T-helper 17 cell (primary cell): ENCODE measurements at regions not wholly inside any gene's neighbourhood (a gene's known extent, or its start where the extent isn't known, plus 50 kb on each side); places are given as distances from the start of the nearest gene placed in this dataset.

Experiments
- ATAC-seq: fragments of 150-1000 bp; cut with Tn5 transposase; 2 replicates; pipeline ENCODE4 v1.10.0; 2021; ENCODE audit warnings: mild to moderate bottlenecking, moderate library complexity
- DNase-seq, 3 donors: peaks; one replicate each; pipeline versions ENCODE4 v3.0.0 to v3.0.0-alpha.2; 2020 to 2021
- H3K9me3 ChIP-seq: one replicate; pipeline ENCODE4 v1.7.0; 2013; ENCODE audit warnings: low read length, mild to moderate bottlenecking; ENCODE audit not compliant: control insufficient read depth, poor library complexity, severe bottlenecking
- H3K27ac Mint-ChIP-seq: one replicate; pipeline ENCODE4 v1.8.0; 2022; ENCODE audit warnings: mild to moderate bottlenecking, moderate library complexity, mixed read lengths
- H3K27me3 Mint-ChIP-seq: one replicate; pipeline ENCODE4 v1.8.0; 2022; ENCODE audit warnings: mixed read lengths
- H3K36me3 Mint-ChIP-seq: one replicate; pipeline ENCODE4 v1.8.0; 2022; ENCODE audit warnings: low read depth, mixed read lengths
- H3K4me1 Mint-ChIP-seq: one replicate; pipeline ENCODE4 v1.8.0; 2022; ENCODE audit warnings: mild to moderate bottlenecking, mixed read lengths
- H3K4me3 Mint-ChIP-seq: one replicate; pipeline ENCODE4 v1.8.0; 2022; ENCODE audit warnings: mild to moderate bottlenecking, moderate library complexity, mixed read lengths

GRCh38 chr12:30823764-30824163, 69.0 kb upstream of the CAPRIN2 start:
- H3K36me3 Mint-ChIP-seq = peaks cover 7% of the 10 kb centered on the region
- peak overlapping the region; percentile 95 for H3K4me3 Mint-ChIP-seq
- ATAC-seq = no peak
- peak overlapping the region; percentile 84 for H3K27ac Mint-ChIP-seq
- DNase-seq = no peak
- peaks cover 15% of the 10 kb centered on the region for H3K4me1 Mint-ChIP-seq
- H3K27me3 Mint-ChIP-seq = peaks cover 80% of the 10 kb centered on the region
- no peaks in the 10 kb centered on the region for H3K9me3 ChIP-seq

GRCh38 chr12:30823156-30823699, 68.5 kb upstream of the CAPRIN2 start:
- peak overlapping the region; percentile 84 for H3K27ac Mint-ChIP-seq
- peak; percentile 81 for ATAC-seq

GRCh38 chr12:30822385-30823155, 67.8 kb upstream of the CAPRIN2 start:
- Mint-ChIP-seq H3K27ac (peak overlapping the region; percentile 84), H3K27me3 (peaks cover 80% of the 10 kb centered on the region), H3K36me3 (peaks cover 7% of the 10 kb centered on the region), H3K4me1 (peaks cover 15% of the 10 kb centered on the region), H3K4me3 (peak overlapping the region; percentile 95)
- H3K9me3 ChIP-seq = no peaks in the 10 kb centered on the region
- DNase-seq (no peak), ATAC-seq (peak; percentile 73)

More at GRCh38 chr12:30823156-30823699, 68.5 kb upstream of the CAPRIN2 start:
- DNase-seq = peak in 1 of 3 donors; percentile 6
- Mint-ChIP-seq H3K36me3 (peaks cover 7% of the 10 kb centered on the region), H3K4me1 (peaks cover 15% of the 10 kb centered on the region), H3K27me3 (peaks cover 82% of the 10 kb centered on the region), H3K4me3 (peak overlapping the region; percentile 95)
- no peaks in the 10 kb centered on the region for H3K9me3 ChIP-seq

GRCh38 chr12:30820406-30820946, 65.7 kb upstream of the CAPRIN2 start:
- no peak for ATAC-seq
- peaks cover 8% of the 10 kb centered on the region for H3K36me3 Mint-ChIP-seq
- H3K27me3 Mint-ChIP-seq = peaks cover 86% of the 10 kb centered on the region
- H3K27ac Mint-ChIP-seq = no peak overlapping the region
- no peak for DNase-seq
- no peaks in the 10 kb centered on the region for H3K9me3 ChIP-seq
- peaks cover 15% of the 10 kb centered on the region for H3K4me1 Mint-ChIP-seq
- peak overlapping the region; percentile 19 for H3K4me3 Mint-ChIP-seq

- ATAC-seq (no peak), DNase-seq (no peak)
- H3K4me3 Mint-ChIP-seq = no peak overlapping the region
- no peak overlapping the region for H3K27ac Mint-ChIP-seq
- peaks cover 74% of the 10 kb centered on the region for H3K27me3 Mint-ChIP-seq
- no peaks in the 10 kb centered on the region for H3K9me3 ChIP-seq
- H3K4me1 Mint-ChIP-seq = peaks cover 12% of the 10 kb centered on the region
- peaks cover 6% of the 10 kb centered on the region for H3K36me3 Mint-ChIP-seq
Observed at GRCh38 chr12:30818562-30818961, 63.8 kb upstream of the CAPRIN2 start.

GRCh38 chr12:30816742-30817465, 62.2 kb upstream of the CAPRIN2 start:
- Mint-ChIP-seq H3K4me1 (peaks cover 5% of the 10 kb centered on the region), H3K27me3 (peaks cover 69% of the 10 kb centered on the region), H3K4me3 (no peak overlapping the region), H3K27ac (peak overlapping the region; percentile 68), H3K36me3 (peaks cover 6% of the 10 kb centered on the region)
- DNase-seq = no peak
- no peak for ATAC-seq
- H3K9me3 ChIP-seq = no peaks in the 10 kb centered on the region

- Mint-ChIP-seq H3K4me1 (no peaks in the 10 kb centered on the region), H3K27me3 (peaks cover 58% of the 10 kb centered on the region), H3K36me3 (peaks cover 3% of the 10 kb centered on the region), H3K4me3 (no peak overlapping the region), H3K27ac (no peak overlapping the region)
- DNase-seq (no peak), ATAC-seq (no peak)
- H3K9me3 ChIP-seq = no peaks in the 10 kb centered on the region
Observed at GRCh38 chr12:30814295-30814655, 59.5 kb upstream of the CAPRIN2 start.

- no peak for ATAC-seq
- Mint-ChIP-seq H3K36me3 (peaks cover 3% of the 10 kb centered on the region), H3K4me1 (no peaks in the 10 kb centered on the region), H3K4me3 (no peak overlapping the region), H3K27me3 (peaks cover 56% of the 10 kb centered on the region), H3K27ac (no peak overlapping the region)
- no peak for DNase-seq
- no peaks in the 10 kb centered on the region for H3K9me3 ChIP-seq
Observed at GRCh38 chr12:30813525-30814294, 59.0 kb upstream of the CAPRIN2 start.

- Mint-ChIP-seq H3K4me3 (no peak overlapping the region), H3K27me3 (peaks cover 46% of the 10 kb centered on the region), H3K4me1 (no peaks in the 10 kb centered on the region), H3K36me3 (peaks cover 5% of the 10 kb centered on the region), H3K27ac (no peak overlapping the region)
- H3K9me3 ChIP-seq = no peaks in the 10 kb centered on the region
- DNase-seq (no peak), ATAC-seq (no peak)
Observed at GRCh38 chr12:30811966-30812365, 57.2 kb upstream of the CAPRIN2 start.

GRCh38 chr12:30810918-30811317, 56.2 kb upstream of the CAPRIN2 start:
- Mint-ChIP-seq H3K27ac (no peak overlapping the region), H3K27me3 (peaks cover 35% of the 10 kb centered on the region), H3K36me3 (peaks cover 4% of the 10 kb centered on the region), H3K4me1 (no peaks in the 10 kb centered on the region), H3K4me3 (no peak overlapping the region)
- H3K9me3 ChIP-seq = no peaks in the 10 kb centered on the region
- ATAC-seq (no peak), DNase-seq (no peak)

GRCh38 chr12:30807695-30808034, 52.9 kb upstream of the CAPRIN2 start:
- no peaks in the 10 kb centered on the region for H3K4me1 Mint-ChIP-seq
- DNase-seq (no peak), ATAC-seq (no peak)
- no peaks in the 10 kb centered on the region for H3K9me3 ChIP-seq
- H3K27me3 Mint-ChIP-seq = peaks cover 27% of the 10 kb centered on the region
- H3K27ac Mint-ChIP-seq = no peak overlapping the region
- no peak overlapping the region for H3K4me3 Mint-ChIP-seq
- peaks cover 6% of the 10 kb centered on the region for H3K36me3 Mint-ChIP-seq

- no peaks in the 10 kb centered on the region for H3K4me1 Mint-ChIP-seq
- H3K36me3 Mint-ChIP-seq = peaks cover 6% of the 10 kb centered on the region
- no peaks in the 10 kb centered on the region for H3K9me3 ChIP-seq
- DNase-seq (no peak), ATAC-seq (peak; percentile 71)
- H3K27me3 Mint-ChIP-seq = peaks cover 23% of the 10 kb centered on the region
- no peak overlapping the region for H3K27ac Mint-ChIP-seq
- no peak overlapping the region for H3K4me3 Mint-ChIP-seq
Observed at GRCh38 chr12:30806989-30807694, 52.4 kb upstream of the CAPRIN2 start.
